Liver (tissue), 8 donors: ENCODE measurements at regions not wholly inside any gene's neighbourhood (a gene's known extent, or its start where the extent isn't known, plus 50 kb on each side); places are given as distances from the start of the nearest gene placed in this dataset.

Source experiments
- DNase-seq: peaks from one replicate; pipeline ENCODE4 v3.0.0-alpha.2; 2017; ENCODE audit warnings: low spot score
- H3K27ac ChIP-seq, 2 donors: one replicate each; pipeline ENCODE4 v1.7.0; 2013; ENCODE audit warnings: inconsistent platforms in 2 of 2, low read length in 2 of 2, control low read depth in 1 of 2, low read depth in 1 of 2, mild to moderate bottlenecking in 1 of 2
- H3K27me3 ChIP-seq, 4 donors: one replicate each; pipeline versions ENCODE4 v1.6.1 to v1.7.0; 2013; ENCODE audit warnings: low read length in 3 of 4, inconsistent platforms in 1 of 4, mild to moderate bottlenecking in 1 of 4, moderate library complexity in 1 of 4; ENCODE audit not compliant: control insufficient read depth in 4 of 4, insufficient read depth in 4 of 4
- H3K36me3 ChIP-seq, 4 donors: one replicate each; pipeline versions ENCODE4 v1.6.1 to v1.7.0; 2013; ENCODE audit warnings: low read length in 3 of 4, mild to moderate bottlenecking in 3 of 4, low read depth in 1 of 4, moderate library complexity in 1 of 4; ENCODE audit not compliant: control insufficient read depth in 4 of 4, insufficient read depth in 3 of 4
- H3K4me1 ChIP-seq, 4 donors: one replicate each; pipeline versions ENCODE4 v1.6.1 to v1.7.0; 2013; ENCODE audit warnings: low read length in 3 of 4, mild to moderate bottlenecking in 3 of 4, moderate library complexity in 1 of 4; ENCODE audit not compliant: control insufficient read depth in 4 of 4, insufficient read depth in 4 of 4
- H3K4me3 ChIP-seq, 3 donors: one replicate each; pipeline versions ENCODE4 v1.6.1 to v1.7.0; 2013; ENCODE audit warnings: low read length in 3 of 3, control low read depth in 1 of 3, low read depth in 1 of 3, mild to moderate bottlenecking in 1 of 3
- H3K9ac ChIP-seq, 2 donors: one replicate each; pipeline ENCODE4 v1.7.0; 2013; ENCODE audit warnings: low read length in 2 of 2, mild to moderate bottlenecking in 2 of 2, moderate library complexity in 2 of 2, control low read depth in 1 of 2, low read depth in 1 of 2
- H3K9me3 ChIP-seq, 4 donors: one replicate each; pipeline versions ENCODE4 v1.6.1 to v1.7.0; 2013; ENCODE audit warnings: low read length in 3 of 4; ENCODE audit not compliant: control insufficient read depth in 4 of 4
- EGR1 ChIP-seq, 2 donors: IDR thresholded peaks; 2 replicates each; pipeline ENCODE4 v1.6.1; 2016 to 2018; ENCODE audit warnings: antibody characterized with exemption in 2 of 2, low read depth in 2 of 2
- FOXA1 ChIP-seq: IDR thresholded peaks from 2 replicates; pipeline ENCODE4 v1.6.1; 2016; ENCODE audit warnings: antibody characterized with exemption
- FOXA2 ChIP-seq: IDR thresholded peaks from 2 replicates; pipeline ENCODE4 v1.6.1; 2016; ENCODE audit warnings: antibody characterized with exemption
- GABPA ChIP-seq, 2 donors: IDR thresholded peaks in 1 of 2; conservative IDR thresholded peaks in 1 of 2; 2 replicates each; pipeline ENCODE4 v1.6.1; 2016; ENCODE audit warnings: antibody characterized with exemption in 2 of 2, mild to moderate bottlenecking in 1 of 2, moderate library complexity in 1 of 2
- HNF4A ChIP-seq, 2 donors: conservative IDR thresholded peaks; 2 replicates each; pipeline ENCODE4 v1.6.1; 2016; ENCODE audit warnings: antibody characterized with exemption in 2 of 2, mild to moderate bottlenecking in 2 of 2
- HNF4G ChIP-seq: IDR thresholded peaks from 2 replicates; pipeline ENCODE4 v1.6.1; 2016; ENCODE audit warnings: antibody characterized with exemption
- JUND ChIP-seq, 2 donors: IDR thresholded peaks; 2 replicates each; pipeline ENCODE4 v1.6.1; 2016; ENCODE audit warnings: antibody characterized with exemption in 2 of 2
- MAX ChIP-seq: IDR thresholded peaks from 2 replicates; pipeline ENCODE4 v1.6.1; 2016; ENCODE audit warnings: antibody characterized with exemption
- NR2F2 ChIP-seq: IDR thresholded peaks from 2 replicates; pipeline ENCODE4 v1.6.1; 2016; ENCODE audit warnings: antibody characterized with exemption
- RAD21 ChIP-seq, 2 donors: IDR thresholded peaks; 2 replicates each; pipeline ENCODE4 v1.6.1; 2016; ENCODE audit warnings: antibody characterized with exemption in 2 of 2, mild to moderate bottlenecking in 2 of 2
- RXRA ChIP-seq, 2 donors: IDR thresholded peaks; 2 replicates each; pipeline ENCODE4 v1.6.1; 2017 to 2018; ENCODE audit warnings: antibody characterized with exemption in 2 of 2, mild to moderate bottlenecking in 1 of 2
- SP1 ChIP-seq: IDR thresholded peaks from 2 replicates; pipeline ENCODE4 v1.6.1; 2018; ENCODE audit warnings: antibody characterized with exemption, mild to moderate bottlenecking
- TAF1 ChIP-seq: conservative IDR thresholded peaks from 2 replicates; pipeline ENCODE4 v1.6.1; 2016; ENCODE audit warnings: antibody characterized with exemption, mild to moderate bottlenecking
- YY1 ChIP-seq: IDR thresholded peaks from 2 replicates; pipeline ENCODE4 v1.6.1; 2016; ENCODE audit warnings: antibody characterized with exemption, mild to moderate bottlenecking
- WGBS: extraction: QIAGEN DNeasy Blood & Tissue Kit; methylation state at CpG from one replicate; pipeline ENCODE4 v1.1.7; 2013; 5-methylcytosine and 5-hydroxymethylcytosine counted together
- TF ChIP-seq, protein P1 (sequence below): IDR thresholded peaks from 2 replicates; pipeline ENCODE4 v1.6.1; 2016; ENCODE audit warnings: antibody characterized with exemption
- TF ChIP-seq, protein P2 (sequence below): IDR thresholded peaks from 2 replicates; pipeline ENCODE4 v1.6.1; 2016; ENCODE audit warnings: antibody characterized with exemption, mild to moderate bottlenecking
- TF ChIP-seq, protein P3 (sequence below): fragments of 150-350 bp; IDR thresholded peaks from 2 replicates; pipeline ENCODE4 v1.5.1; 2017; ENCODE audit warnings: improper control_type of control experiment, low read depth, low read length; ENCODE audit not compliant: missing input control
- TF ChIP-seq, protein P4 (sequence below): IDR thresholded peaks from 2 replicates; pipeline ENCODE4 v1.6.1; 2016; ENCODE audit warnings: antibody characterized with exemption
- donor health status: healthy.
- donor health status: healthy.
- donor health status: healthy.
- donor health status: healthy.
- donor health status: healthy.

DNA sequence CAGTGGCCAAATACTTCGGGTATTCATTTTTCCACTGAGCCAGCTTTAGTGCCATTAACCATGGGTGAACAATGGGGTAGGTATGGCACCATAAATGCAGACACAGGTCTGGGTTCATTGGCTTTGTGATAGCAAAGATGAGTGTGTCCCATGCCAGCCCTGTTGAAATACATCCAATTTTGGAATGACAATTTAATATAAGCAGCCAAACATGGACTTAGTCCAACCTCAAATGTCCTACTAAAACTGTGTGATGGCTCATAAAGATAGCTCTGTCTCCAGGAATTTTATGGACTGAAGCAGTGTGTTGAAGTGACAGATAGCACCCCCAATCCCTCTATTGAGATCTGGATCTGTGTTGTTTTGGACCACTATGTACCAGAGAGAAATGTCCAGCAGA, 514.9 kb downstream of the RASEF start:
- 89% methylated on average over 1 of the region's 1 CpG for WGBS
- DNase-seq = no peak

More for the DNA sequence above, 514.9 kb downstream of the RASEF start:
- H3K9ac ChIP-seq = no peak overlapping the region
- H3K36me3 ChIP-seq = no peaks in the 10 kb centered on the region
- no peak overlapping the region for H3K27ac ChIP-seq
- H3K4me1 ChIP-seq = no peaks in the 10 kb centered on the region
- H3K4me3 ChIP-seq = no peak overlapping the region
- no peak for TF ChIP-seq FOXA1
- no peak for TF ChIP-seq JUND (IDR thresholded peaks at IDR 0.05)
- TF ChIP-seq HNF4G = no peak
- TF ChIP-seq, protein P1, sequence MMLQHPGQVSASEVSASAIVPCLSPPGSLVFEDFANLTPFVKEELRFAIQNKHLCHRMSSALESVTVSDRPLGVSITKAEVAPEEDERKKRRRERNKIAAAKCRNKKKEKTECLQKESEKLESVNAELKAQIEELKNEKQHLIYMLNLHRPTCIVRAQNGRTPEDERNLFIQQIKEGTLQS = no peak
- TF ChIP-seq YY1 = no peak
- no peak for TF ChIP-seq NR2F2
- TF ChIP-seq HNF4A (conservative IDR thresholded peaks at IDR 0.05) = no peak
- no peak for TF ChIP-seq MAX
- TF ChIP-seq TAF1 = no peak
- TF ChIP-seq, protein P2, sequence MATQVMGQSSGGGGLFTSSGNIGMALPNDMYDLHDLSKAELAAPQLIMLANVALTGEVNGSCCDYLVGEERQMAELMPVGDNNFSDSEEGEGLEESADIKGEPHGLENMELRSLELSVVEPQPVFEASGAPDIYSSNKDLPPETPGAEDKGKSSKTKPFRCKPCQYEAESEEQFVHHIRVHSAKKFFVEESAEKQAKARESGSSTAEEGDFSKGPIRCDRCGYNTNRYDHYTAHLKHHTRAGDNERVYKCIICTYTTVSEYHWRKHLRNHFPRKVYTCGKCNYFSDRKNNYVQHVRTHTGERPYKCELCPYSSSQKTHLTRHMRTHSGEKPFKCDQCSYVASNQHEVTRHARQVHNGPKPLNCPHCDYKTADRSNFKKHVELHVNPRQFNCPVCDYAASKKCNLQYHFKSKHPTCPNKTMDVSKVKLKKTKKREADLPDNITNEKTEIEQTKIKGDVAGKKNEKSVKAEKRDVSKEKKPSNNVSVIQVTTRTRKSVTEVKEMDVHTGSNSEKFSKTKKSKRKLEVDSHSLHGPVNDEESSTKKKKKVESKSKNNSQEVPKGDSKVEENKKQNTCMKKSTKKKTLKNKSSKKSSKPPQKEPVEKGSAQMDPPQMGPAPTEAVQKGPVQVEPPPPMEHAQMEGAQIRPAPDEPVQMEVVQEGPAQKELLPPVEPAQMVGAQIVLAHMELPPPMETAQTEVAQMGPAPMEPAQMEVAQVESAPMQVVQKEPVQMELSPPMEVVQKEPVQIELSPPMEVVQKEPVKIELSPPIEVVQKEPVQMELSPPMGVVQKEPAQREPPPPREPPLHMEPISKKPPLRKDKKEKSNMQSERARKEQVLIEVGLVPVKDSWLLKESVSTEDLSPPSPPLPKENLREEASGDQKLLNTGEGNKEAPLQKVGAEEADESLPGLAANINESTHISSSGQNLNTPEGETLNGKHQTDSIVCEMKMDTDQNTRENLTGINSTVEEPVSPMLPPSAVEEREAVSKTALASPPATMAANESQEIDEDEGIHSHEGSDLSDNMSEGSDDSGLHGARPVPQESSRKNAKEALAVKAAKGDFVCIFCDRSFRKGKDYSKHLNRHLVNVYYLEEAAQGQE = no peak
- TF ChIP-seq EGR1 (IDR thresholded peaks at IDR 0.05; ENCODE audit: low read depth in 2 of 2) = no peak
- no peak for TF ChIP-seq SP1
- no peak for TF ChIP-seq FOXA2
- TF ChIP-seq, protein P3, sequence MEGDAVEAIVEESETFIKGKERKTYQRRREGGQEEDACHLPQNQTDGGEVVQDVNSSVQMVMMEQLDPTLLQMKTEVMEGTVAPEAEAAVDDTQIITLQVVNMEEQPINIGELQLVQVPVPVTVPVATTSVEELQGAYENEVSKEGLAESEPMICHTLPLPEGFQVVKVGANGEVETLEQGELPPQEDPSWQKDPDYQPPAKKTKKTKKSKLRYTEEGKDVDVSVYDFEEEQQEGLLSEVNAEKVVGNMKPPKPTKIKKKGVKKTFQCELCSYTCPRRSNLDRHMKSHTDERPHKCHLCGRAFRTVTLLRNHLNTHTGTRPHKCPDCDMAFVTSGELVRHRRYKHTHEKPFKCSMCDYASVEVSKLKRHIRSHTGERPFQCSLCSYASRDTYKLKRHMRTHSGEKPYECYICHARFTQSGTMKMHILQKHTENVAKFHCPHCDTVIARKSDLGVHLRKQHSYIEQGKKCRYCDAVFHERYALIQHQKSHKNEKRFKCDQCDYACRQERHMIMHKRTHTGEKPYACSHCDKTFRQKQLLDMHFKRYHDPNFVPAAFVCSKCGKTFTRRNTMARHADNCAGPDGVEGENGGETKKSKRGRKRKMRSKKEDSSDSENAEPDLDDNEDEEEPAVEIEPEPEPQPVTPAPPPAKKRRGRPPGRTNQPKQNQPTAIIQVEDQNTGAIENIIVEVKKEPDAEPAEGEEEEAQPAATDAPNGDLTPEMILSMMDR = no peak
- no peak for TF ChIP-seq GABPA (IDR thresholded peaks at IDR 0.05 in 1 of 2, conservative IDR thresholded peaks at IDR 0.05 in 1 of 2)
- TF ChIP-seq RXRA (IDR thresholded peaks at IDR 0.05) = no peak
- TF ChIP-seq, protein P4, sequence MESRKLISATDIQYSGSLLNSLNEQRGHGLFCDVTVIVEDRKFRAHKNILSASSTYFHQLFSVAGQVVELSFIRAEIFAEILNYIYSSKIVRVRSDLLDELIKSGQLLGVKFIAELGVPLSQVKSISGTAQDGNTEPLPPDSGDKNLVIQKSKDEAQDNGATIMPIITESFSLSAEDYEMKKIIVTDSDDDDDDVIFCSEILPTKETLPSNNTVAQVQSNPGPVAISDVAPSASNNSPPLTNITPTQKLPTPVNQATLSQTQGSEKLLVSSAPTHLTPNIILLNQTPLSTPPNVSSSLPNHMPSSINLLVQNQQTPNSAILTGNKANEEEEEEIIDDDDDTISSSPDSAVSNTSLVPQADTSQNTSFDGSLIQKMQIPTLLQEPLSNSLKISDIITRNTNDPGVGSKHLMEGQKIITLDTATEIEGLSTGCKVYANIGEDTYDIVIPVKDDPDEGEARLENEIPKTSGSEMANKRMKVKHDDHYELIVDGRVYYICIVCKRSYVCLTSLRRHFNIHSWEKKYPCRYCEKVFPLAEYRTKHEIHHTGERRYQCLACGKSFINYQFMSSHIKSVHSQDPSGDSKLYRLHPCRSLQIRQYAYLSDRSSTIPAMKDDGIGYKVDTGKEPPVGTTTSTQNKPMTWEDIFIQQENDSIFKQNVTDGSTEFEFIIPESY = no peak
- no peak for TF ChIP-seq RAD21 (IDR thresholded peaks at IDR 0.05)
- no peaks in the 10 kb centered on the region for H3K27me3 ChIP-seq
- H3K9me3 ChIP-seq = no peaks in the 10 kb centered on the region
